HCT116 (cell line): ENCODE measurements at regions not wholly inside any gene's neighbourhood (a gene's known extent, or its start where the extent isn't known, plus 50 kb on each side); places are given as distances from the start of the nearest gene placed in this dataset.

Experiments
- CEBPB ChIP-seq: IDR thresholded peaks from 2 replicates; pipeline ENCODE4 v1.6.1; 2012; ENCODE audit warnings: low read depth
- EZH2 ChIP-seq: fragments of 200-600 bp; sonication (generic); IDR thresholded peaks from 2 replicates; pipeline ENCODE4 v1.6.1; 2017; ENCODE audit warnings: antibody characterized with exemption, mixed run types
- EZH2phosphoT487 ChIP-seq: fragments of 200-600 bp; IDR thresholded peaks from 2 replicates; pipeline ENCODE4 v1.6.1; 2018; ENCODE audit warnings: antibody characterized with exemption, borderline replicate concordance
- MAX ChIP-seq: IDR thresholded peaks from 2 replicates; pipeline ENCODE4 v1.6.1; 2012
- POLR2A ChIP-seq: IDR thresholded peaks from 2 replicates; pipeline ENCODE4 v1.7.0; 2011; ENCODE audit warnings: borderline replicate concordance; ENCODE audit not compliant: insufficient read depth, insufficient read length; ENCODE audit errors: extremely low read depth
- POLR2AphosphoS5 ChIP-seq: IDR thresholded peaks from 2 replicates; pipeline ENCODE4 v1.6.1; 2011; ENCODE audit warnings: mild to moderate bottlenecking, low read depth, low read length, moderate library complexity
- RAD21 ChIP-seq: IDR thresholded peaks from 2 replicates; pipeline ENCODE4 v1.6.1; 2012; ENCODE audit warnings: low read depth, mild to moderate bottlenecking
- SIN3A ChIP-seq: IDR thresholded peaks from 2 replicates; pipeline ENCODE4 v1.6.1; 2012; ENCODE audit warnings: low read depth
- SP1 ChIP-seq: IDR thresholded peaks from 2 replicates; pipeline ENCODE4 v1.6.1; 2012; ENCODE audit warnings: low read depth
- SRF ChIP-seq: IDR thresholded peaks from 2 replicates; pipeline ENCODE4 v1.6.1; 2012; ENCODE audit warnings: low read depth
- YY1 ChIP-seq: IDR thresholded peaks from 2 replicates; pipeline ENCODE4 v1.6.1; 2011; ENCODE audit warnings: low read length, low read depth, moderate library complexity, mild to moderate bottlenecking; ENCODE audit not compliant: insufficient replicate concordance; ENCODE audit errors: extremely low read depth
- ZNF274 ChIP-seq: fragments of 200-500 bp; sonication (Bioruptor generic); IDR thresholded peaks from 2 replicates; pipeline ENCODE4 v1.6.1; 2014; ENCODE audit warnings: mild to moderate bottlenecking, low read depth, low read length, inconsistent platforms
- TF ChIP-seq, protein P1 (sequence below), 3 experiments: fragments of 200-600 bp in 1 of 3; sonication (generic) in 1 of 3; IDR thresholded peaks in 2 of 3; conservative IDR thresholded peaks in 1 of 3; 2 replicates each; pipeline ENCODE4 v1.5.1; 2012 to 2017; ENCODE audit warnings: low read depth in 2 of 3, low read length in 2 of 3, antibody characterized with exemption in 1 of 3, borderline replicate concordance in 1 of 3, control low read depth in 1 of 3, mild to moderate bottlenecking in 1 of 3, mixed read lengths in 1 of 3, mixed run types in 1 of 3, moderate library complexity in 1 of 3; ENCODE audit not compliant: insufficient read depth in 1 of 3
- TF ChIP-seq, protein P2 (sequence below): IDR thresholded peaks from 2 replicates; pipeline ENCODE4 v1.6.1; 2012; ENCODE audit warnings: low read depth

DNA sequence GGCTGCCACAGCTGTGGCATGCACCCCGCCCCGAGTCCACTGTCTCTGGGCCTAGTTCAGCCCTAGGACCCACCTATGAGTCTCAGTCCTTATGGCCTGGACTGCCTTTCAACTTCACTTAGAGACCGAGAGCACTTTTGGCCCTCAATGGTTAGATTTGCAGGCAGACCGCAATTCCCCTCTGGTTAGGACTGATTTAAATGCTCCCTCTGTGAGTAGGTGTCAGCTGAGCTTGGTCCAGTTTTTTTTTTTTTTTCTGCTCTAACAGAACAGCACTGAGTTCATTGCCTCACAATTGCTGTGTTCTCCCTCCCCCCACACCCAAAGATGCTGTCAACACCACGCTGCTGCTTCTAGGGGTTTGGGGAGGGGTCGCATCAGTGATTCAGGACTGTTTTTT is 143.2 kb downstream of the BMP15 start:
- TF ChIP-seq, protein P1, sequence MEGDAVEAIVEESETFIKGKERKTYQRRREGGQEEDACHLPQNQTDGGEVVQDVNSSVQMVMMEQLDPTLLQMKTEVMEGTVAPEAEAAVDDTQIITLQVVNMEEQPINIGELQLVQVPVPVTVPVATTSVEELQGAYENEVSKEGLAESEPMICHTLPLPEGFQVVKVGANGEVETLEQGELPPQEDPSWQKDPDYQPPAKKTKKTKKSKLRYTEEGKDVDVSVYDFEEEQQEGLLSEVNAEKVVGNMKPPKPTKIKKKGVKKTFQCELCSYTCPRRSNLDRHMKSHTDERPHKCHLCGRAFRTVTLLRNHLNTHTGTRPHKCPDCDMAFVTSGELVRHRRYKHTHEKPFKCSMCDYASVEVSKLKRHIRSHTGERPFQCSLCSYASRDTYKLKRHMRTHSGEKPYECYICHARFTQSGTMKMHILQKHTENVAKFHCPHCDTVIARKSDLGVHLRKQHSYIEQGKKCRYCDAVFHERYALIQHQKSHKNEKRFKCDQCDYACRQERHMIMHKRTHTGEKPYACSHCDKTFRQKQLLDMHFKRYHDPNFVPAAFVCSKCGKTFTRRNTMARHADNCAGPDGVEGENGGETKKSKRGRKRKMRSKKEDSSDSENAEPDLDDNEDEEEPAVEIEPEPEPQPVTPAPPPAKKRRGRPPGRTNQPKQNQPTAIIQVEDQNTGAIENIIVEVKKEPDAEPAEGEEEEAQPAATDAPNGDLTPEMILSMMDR (IDR thresholded peaks at IDR 0.05 in 2 of 3, conservative IDR thresholded peaks at IDR 0.05 in 1 of 3; ENCODE audit: borderline replicate concordance in 1 of 3, insufficient read depth in 1 of 3, low read depth in 2 of 3, low read length in 2 of 3) = no peak
- TF ChIP-seq POLR2AphosphoS5 (no peak), YY1 (no peak), CEBPB (no peak), SIN3A (no peak), RAD21 (no peak), POLR2A (no peak), EZH2phosphoT487 (no peak), SRF (no peak), MAX (no peak), ZNF274 (no peak), EZH2 (no peak), SP1 (no peak)
- TF ChIP-seq, protein P2, sequence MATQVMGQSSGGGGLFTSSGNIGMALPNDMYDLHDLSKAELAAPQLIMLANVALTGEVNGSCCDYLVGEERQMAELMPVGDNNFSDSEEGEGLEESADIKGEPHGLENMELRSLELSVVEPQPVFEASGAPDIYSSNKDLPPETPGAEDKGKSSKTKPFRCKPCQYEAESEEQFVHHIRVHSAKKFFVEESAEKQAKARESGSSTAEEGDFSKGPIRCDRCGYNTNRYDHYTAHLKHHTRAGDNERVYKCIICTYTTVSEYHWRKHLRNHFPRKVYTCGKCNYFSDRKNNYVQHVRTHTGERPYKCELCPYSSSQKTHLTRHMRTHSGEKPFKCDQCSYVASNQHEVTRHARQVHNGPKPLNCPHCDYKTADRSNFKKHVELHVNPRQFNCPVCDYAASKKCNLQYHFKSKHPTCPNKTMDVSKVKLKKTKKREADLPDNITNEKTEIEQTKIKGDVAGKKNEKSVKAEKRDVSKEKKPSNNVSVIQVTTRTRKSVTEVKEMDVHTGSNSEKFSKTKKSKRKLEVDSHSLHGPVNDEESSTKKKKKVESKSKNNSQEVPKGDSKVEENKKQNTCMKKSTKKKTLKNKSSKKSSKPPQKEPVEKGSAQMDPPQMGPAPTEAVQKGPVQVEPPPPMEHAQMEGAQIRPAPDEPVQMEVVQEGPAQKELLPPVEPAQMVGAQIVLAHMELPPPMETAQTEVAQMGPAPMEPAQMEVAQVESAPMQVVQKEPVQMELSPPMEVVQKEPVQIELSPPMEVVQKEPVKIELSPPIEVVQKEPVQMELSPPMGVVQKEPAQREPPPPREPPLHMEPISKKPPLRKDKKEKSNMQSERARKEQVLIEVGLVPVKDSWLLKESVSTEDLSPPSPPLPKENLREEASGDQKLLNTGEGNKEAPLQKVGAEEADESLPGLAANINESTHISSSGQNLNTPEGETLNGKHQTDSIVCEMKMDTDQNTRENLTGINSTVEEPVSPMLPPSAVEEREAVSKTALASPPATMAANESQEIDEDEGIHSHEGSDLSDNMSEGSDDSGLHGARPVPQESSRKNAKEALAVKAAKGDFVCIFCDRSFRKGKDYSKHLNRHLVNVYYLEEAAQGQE = no peak
